HuH-7 (cell line): ENCODE measurements at regions not wholly inside any gene's neighbourhood (a gene's known extent, or its start where the extent isn't known, plus 50 kb on each side); places are given as distances from the start of the nearest gene placed in this dataset.

ENCODE experiments used
- DNase-seq: peaks from one replicate; pipeline ENCODE4 v3.0.0; 2011; ENCODE audit warnings: low spot score

GRCh38 chr2:226158940-226159339 lies 640.7 kb downstream of the IRS1 start:
- no peak for DNase-seq

DNA sequence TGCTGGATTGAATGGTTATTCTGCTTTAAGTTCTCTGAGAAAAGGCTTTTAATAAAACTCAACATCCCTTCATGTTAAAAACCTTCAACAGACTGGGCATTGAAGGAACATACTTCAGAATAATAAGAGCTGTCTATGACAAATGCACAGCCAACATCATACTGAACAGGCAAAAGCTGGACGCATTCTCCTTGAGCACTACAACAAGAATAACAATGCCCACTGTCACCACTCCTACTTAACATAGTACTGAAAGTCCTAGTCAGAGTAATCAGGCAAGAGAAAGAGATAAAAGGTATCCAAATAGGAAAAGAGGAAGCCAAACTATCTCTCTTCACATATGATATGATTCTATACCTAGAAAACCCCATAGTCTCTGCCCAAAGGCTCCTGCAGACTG lies 641.4 kb downstream of the IRS1 start:
- DNase-seq = no peak

DNA sequence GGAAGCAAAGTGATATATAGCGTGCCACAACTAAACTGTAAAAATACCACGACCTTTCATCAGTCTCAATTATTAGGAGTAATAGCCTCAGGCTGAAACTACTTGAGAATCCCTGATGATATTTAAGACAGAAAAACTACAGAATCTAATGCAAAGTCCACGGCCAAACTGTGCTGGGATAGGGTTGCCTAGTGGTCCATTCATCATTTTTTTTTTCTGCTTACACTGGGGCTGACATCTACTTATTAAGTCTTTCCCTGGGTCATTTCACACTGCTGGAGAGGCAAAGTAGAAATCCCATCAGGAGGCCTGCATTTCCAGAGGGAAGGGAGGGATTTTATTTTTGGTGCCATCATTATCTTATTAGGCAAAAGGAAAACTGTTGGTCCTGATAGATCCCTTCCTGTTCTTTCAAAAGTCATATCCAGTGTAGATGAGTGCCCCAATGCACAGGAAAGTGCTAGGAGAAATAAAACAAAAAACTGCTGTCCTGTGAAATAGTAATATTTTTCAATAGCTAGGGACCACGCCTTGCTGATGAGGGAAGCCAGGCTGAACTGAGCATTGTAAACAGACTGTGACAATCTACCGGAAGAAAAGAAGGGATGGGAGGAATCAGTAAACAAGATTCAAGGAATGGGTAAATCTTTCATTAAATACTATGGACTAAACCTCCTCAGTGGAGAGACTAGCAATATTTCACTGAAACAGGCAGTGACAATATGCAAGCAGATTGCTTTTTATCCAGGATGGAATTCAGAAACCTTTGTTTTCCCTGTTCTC lies 644.3 kb downstream of the IRS1 start:
- DNase-seq = no peak

GRCh38 chr2:226154610-226155009 lies 645.0 kb downstream of the IRS1 start:
- no peak for DNase-seq

- DNase-seq = no peak
Measured at GRCh38 chr2:226153553-226153952, 646.1 kb downstream of the IRS1 start.

- DNase-seq = no peak
Measured at GRCh38 chr2:226151157-226151556, 648.5 kb downstream of the IRS1 start.

- DNase-seq = no peak
Measured at GRCh38 chr2:226143091-226143490, 656.5 kb downstream of the IRS1 start.

DNA sequence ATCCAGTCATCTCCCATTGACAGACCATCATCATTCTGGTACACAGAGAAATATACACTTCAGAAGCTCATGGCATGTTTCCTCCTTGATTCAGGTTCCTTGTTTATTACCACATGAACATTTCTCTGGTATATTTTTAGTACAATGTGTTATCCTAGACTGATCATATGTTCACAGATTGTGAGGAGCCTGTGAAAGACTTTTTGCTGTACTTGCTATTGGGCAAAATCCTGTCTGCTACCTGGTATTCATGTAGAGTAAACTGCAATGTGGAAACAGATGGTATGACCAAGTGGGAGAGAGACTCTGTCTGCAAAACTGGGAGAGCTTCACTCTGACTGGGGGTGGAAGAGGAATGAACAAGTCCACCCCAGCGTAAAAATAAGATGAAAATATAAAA lies 657.2 kb downstream of the IRS1 start:
- no peak for DNase-seq

- DNase-seq = no peak
Measured at GRCh38 chr2:226140594-226140993, 659.0 kb downstream of the IRS1 start.

GRCh38 chr2:226139759-226140158 lies 659.9 kb downstream of the IRS1 start:
- no peak for DNase-seq

- DNase-seq = no peak
Measured at GRCh38 chr2:226137201-226137811, 662.3 kb downstream of the IRS1 start.

DNA sequence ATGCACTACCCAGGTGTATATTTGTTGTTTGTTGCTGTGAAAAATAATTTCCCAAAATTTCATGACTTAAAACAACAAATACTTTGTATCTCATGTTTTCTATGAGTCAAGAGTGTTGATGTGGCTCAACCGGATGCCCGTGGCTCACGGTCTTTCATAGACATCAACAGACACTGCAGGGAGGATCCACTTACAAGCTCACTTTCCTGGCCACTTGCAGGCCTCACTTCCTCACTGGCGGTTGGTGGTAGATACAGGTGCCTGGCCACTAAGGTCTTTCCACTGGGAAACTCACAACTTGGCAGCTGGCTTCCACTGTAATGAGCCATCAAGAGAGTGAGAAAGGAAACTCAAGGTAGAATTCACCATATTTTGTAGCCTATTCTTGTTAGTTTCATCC lies 662.9 kb downstream of the IRS1 start:
- DNase-seq = no peak

DNA sequence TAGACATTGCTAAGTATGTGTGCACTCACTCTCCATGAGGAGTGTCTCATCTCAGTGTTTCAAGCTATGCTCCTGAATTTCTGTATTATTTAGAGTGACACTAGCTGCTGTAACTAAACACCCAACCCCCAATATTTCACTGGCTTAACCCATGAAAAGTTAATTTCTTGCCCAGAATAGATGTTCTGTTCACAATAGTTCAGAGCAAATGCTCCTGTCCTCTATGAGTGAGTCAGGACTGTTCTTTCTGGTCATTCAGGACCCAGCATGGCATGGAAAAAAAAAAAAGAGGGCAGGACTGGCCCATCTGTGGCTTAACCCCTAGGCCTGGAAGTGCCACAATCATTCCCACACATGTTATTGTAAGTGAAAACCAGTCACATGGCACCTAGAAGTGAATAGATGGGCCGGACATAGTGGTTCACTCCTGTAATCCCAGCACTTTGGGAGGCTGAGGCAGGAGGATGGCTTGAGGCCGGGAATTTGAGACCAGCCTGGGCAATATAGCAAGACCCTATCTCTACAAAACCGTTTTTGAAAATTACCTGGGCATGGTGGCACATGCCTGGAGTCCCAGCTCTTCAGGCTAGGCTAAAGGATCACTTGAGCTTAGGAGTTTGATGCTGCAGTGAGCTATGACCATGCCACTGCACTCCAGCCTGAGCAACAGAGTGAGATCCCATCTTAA lies 663.6 kb downstream of the IRS1 start:
- no peak for DNase-seq

DNA sequence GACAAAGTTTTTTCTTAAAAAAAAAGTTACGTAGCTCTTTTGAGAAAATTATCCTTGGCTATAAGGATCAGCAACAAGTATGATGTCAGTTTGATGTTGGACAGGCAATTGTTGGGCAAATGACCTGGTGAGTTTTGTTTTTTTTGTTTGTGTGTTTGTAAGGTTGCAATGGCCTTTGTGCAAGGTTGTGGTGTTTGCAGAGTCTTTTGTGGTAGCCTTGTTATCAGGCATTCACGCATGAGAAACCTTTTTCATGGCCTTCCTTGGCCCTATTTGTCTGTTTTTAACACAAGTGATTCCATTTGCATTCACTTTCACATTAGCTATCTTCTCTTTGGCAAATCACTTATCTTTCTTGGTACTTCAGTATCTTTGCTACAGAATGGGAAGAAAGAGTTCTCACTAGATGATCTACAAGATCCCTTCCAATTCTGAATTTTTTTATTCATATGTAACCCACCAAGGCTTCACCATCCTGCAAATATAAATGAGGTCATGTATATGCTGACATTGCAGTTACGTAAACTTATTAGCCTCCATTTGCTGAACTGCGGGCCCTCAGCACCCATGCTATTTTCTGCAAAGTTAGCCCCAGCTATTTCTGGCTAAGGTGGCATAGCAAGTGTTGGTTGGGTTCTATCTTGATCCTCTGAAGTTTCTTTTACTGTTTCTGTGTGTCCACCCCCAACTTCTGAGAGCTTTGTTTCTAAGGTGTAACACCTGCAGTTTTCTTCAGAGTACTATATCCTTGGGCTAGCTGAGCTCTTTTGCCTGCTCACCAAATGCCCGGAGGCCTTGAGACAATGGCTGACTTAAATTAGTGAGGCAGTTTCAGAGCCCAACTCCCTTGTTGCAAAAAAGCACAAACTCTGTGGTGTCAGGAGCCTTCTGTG lies 667.1 kb downstream of the IRS1 start:
- no peak for DNase-seq

DNA sequence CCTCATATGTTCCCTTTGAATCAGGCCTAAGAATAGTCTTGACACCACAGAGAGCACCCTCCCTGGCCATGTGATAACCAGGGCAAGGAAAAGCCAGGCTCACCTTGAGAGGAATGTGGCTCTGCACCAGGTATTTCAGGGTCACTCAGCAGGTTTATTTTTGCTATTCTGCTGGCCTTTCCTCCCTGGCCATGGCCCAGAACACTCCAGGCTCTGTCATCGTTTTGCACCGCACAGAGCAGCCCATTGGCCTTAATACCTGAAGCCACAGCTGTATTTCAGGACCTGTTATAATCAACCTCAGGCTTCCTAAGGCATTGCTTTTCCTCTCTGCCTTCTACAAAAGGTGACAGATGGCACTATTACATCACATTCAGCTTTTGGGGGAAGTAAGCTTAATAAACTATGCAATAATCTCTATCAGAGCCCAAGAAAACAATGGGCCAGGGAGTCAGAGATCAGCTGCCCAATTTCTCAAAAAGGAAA lies 668.3 kb downstream of the IRS1 start:
- no peak for DNase-seq

GRCh38 chr2:226130192-226130591 lies 669.4 kb downstream of the IRS1 start:
- DNase-seq = no peak

DNA sequence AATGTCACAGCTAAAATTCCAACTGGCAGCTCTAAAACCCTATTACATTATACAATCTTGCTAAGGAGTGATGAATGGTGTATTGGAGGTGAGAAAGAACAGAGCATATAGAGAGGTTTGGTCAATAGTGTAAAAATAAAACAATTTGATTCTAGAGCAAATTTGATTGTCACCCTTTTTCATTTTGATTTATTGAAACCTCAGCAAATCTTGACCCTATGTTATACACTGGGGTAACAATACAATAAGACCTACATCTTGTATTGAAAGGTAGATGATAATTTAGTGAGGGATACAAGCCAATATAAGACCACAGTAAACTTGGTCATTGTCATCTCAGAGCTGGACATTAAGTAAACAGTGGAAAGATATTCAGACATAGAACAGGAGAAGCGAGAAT lies 671.9 kb downstream of the IRS1 start:
- no peak for DNase-seq

- no peak for DNase-seq
Measured at GRCh38 chr2:226126104-226126503, 673.5 kb downstream of the IRS1 start.

GRCh38 chr2:226125176-226125883 lies 674.3 kb downstream of the IRS1 start:
- DNase-seq = no peak

GRCh38 chr2:226124548-226125011 lies 675.0 kb downstream of the IRS1 start:
- no peak for DNase-seq

DNA sequence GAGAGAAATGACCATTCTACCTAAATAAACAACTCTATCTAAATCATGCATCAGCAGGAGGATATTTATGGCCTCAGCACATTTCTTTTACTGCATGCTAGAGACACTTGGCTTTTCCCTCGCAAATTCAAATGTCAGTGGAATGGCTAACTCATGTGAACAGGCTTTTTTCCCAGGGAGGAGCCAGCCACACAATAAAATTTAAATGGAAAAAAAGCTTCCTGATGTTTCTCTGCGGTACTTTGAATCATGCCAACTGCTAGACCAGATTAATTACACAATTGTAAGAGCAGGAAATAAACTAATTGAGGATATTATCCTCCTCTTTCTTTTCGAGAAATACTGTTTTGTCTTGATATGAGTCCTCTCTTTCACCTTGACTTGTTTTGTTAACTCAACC lies 676.3 kb downstream of the IRS1 start:
- DNase-seq = no peak
